ENCODE measurements at regions not wholly inside any gene's neighbourhood (a gene's known extent, or its start where the extent isn't known, plus 50 kb on each side); places are given as distances from the start of the nearest gene placed in this dataset.

GRCh38 chr5:133705331-133705730 lies 93.0 kb upstream of the FSTL4 start:
- ATAC-seq (no peak), DNase-seq (ENCODE audit: low read depth, low spot score) (no peak)
- no peaks in the 10 kb centered on the region for H3K9me3 ChIP-seq (ENCODE audit: control insufficient read depth, insufficient read depth, low read depth, low read length)
- ChIA-PET POLR2A (no interaction called here), CTCF (no interaction called here)
- in situ Hi-C loops (cut with HindIII; ENCODE audit: low pct_unique_long_range_greater_than_20kb, low sequenced_read_pairs) = no loop called here
- H3K4me3 ChIP-seq (ENCODE audit: low read depth in 2 of 2, low read length in 2 of 2) = no peak overlapping the region
- H3K36me3 ChIP-seq (ENCODE audit: control insufficient read depth, insufficient read depth, low read length) = no peaks in the 10 kb centered on the region
- no TSS peak for BruUV-seq (replicated peaks)
- H3K27ac ChIP-seq (ENCODE audit: low read length) = no peak overlapping the region
- H3K27me3 ChIP-seq (ENCODE audit: control insufficient read depth, insufficient read depth, low read length) = peaks cover 5% of the 10 kb centered on the region
- H3K4me1 ChIP-seq (ENCODE audit: control insufficient read depth, insufficient read depth, low read length) = no peaks in the 10 kb centered on the region
- TF ChIP-seq REST (IDR thresholded peaks at IDR 0.05; ENCODE audit: insufficient read depth in 1 of 2, low read depth in 2 of 2, low read length in 1 of 2) (no peak), TCF7L2 (IDR thresholded peaks at IDR 0.05; ENCODE audit: low read depth, low read length) (no peak), CTCF (IDR thresholded peaks at IDR 0.05) (no peak), SIN3A (IDR thresholded peaks at IDR 0.05; ENCODE audit: borderline replicate concordance, insufficient read depth, low read depth, low read length) (no peak), POLR2AphosphoS5 (IDR thresholded peaks at IDR 0.05; ENCODE audit: low read depth, low read length) (no peak)
- intact Hi-C loops (cut with micrococcal nuclease; ENCODE audit: unreplicated experiment) = no loop called here

- ChIA-PET CTCF (no interaction called here), POLR2A (no interaction called here)
- Histone ChIP-seq H3K4me1 (ENCODE audit: control insufficient read depth, insufficient read depth, low read length) (no peaks in the 10 kb centered on the region), H3K4me3 (ENCODE audit: low read depth in 2 of 2, low read length in 2 of 2) (no peak overlapping the region), H3K9me3 (ENCODE audit: control insufficient read depth, insufficient read depth, low read depth, low read length) (no peaks in the 10 kb centered on the region), H3K36me3 (ENCODE audit: control insufficient read depth, insufficient read depth, low read length) (no peaks in the 10 kb centered on the region), H3K27me3 (ENCODE audit: control insufficient read depth, insufficient read depth, low read length) (peaks cover 4% of the 10 kb centered on the region), H3K27ac (ENCODE audit: low read length) (no peak overlapping the region)
- ATAC-seq (no peak), DNase-seq (ENCODE audit: low read depth, low spot score) (no peak)
- intact Hi-C loops (cut with micrococcal nuclease; ENCODE audit: unreplicated experiment) (no loop called here), in situ Hi-C loops (cut with HindIII; ENCODE audit: low pct_unique_long_range_greater_than_20kb, low sequenced_read_pairs) (no loop called here)
- TF ChIP-seq POLR2AphosphoS5 (IDR thresholded peaks at IDR 0.05; ENCODE audit: low read depth, low read length) (no peak), REST (IDR thresholded peaks at IDR 0.05; ENCODE audit: insufficient read depth in 1 of 2, low read depth in 2 of 2, low read length in 1 of 2) (no peak), TCF7L2 (IDR thresholded peaks at IDR 0.05; ENCODE audit: low read depth, low read length) (no peak), CTCF (IDR thresholded peaks at IDR 0.05) (no peak), SIN3A (IDR thresholded peaks at IDR 0.05; ENCODE audit: borderline replicate concordance, insufficient read depth, low read depth, low read length) (no peak)
- BruUV-seq (replicated peaks) = no TSS peak
Measured at GRCh38 chr5:133704411-133704810, 92.1 kb upstream of the FSTL4 start.

Measured in Panc1 (cell line).